Loucy (cell line): ENCODE measurements at regions not wholly inside any gene's neighbourhood (a gene's known extent, or its start where the extent isn't known, plus 50 kb on each side); places are given as distances from the start of the nearest gene placed in this dataset.

Source experiments
- H2AFZ ChIP-seq: fragments of 200-600 bp; sonication (generic); 2 replicates; pipeline ENCODE4 v1.6.0; 2016; ENCODE audit warnings: antibody characterized with exemption, mild to moderate bottlenecking, low read length, moderate library complexity
- H3F3A ChIP-seq: fragments of 200-600 bp; 2 replicates; pipeline ENCODE4 v1.6.0; 2016; ENCODE audit warnings: antibody characterized with exemption, low read depth, mild to moderate bottlenecking
- H3K27me3 ChIP-seq: fragments of 200-600 bp; sonication (generic); 2 replicates; pipeline ENCODE4 v1.6.1; 2014; ENCODE audit warnings: low read length, mild to moderate bottlenecking; ENCODE audit not compliant: insufficient read depth, poor library complexity, severe bottlenecking
- H3K36me3 ChIP-seq: fragments of 200-600 bp; sonication (generic); 2 replicates; pipeline ENCODE4 v1.6.1; 2016; ENCODE audit warnings: low read length; ENCODE audit not compliant: insufficient read depth
- H3K4me1 ChIP-seq: fragments of 200-600 bp; sonication (generic); 2 replicates; pipeline ENCODE4 v1.5.1; 2014; ENCODE audit warnings: low read length, mild to moderate bottlenecking; ENCODE audit not compliant: insufficient read depth, poor library complexity, severe bottlenecking
- H3K4me2 ChIP-seq: fragments of 200-600 bp; sonication (generic); 2 replicates; pipeline ENCODE4 v1.6.0; 2014; ENCODE audit warnings: antibody characterized with exemption, low read length, low read depth, mild to moderate bottlenecking; ENCODE audit not compliant: poor library complexity, severe bottlenecking
- H3K4me3 ChIP-seq: fragments of 200-600 bp; sonication (generic); 2 replicates; pipeline ENCODE4 v1.5.1; 2014; ENCODE audit warnings: low read length, mild to moderate bottlenecking, mixed read lengths; ENCODE audit not compliant: poor library complexity, severe bottlenecking
- H3K79me2 ChIP-seq: fragments of 200-600 bp; sonication (generic); 2 replicates; pipeline ENCODE4 v1.6.1; 2014; ENCODE audit warnings: low read length; ENCODE audit not compliant: insufficient read depth
- H3K9ac ChIP-seq: fragments of 200-600 bp; sonication (generic); 2 replicates; pipeline ENCODE4 v1.6.0; 2014; ENCODE audit warnings: mild to moderate bottlenecking, low read depth, low read length, moderate library complexity; ENCODE audit not compliant: poor library complexity, severe bottlenecking
- H3K9me2 ChIP-seq: fragments of 200-600 bp; sonication (generic); replicated peaks from 2 replicates; pipeline ENCODE4 v1.6.1; 2016; ENCODE audit warnings: low read depth, low read length, mixed read lengths
- H3K9me3 ChIP-seq: fragments of 200-600 bp; sonication (generic); 2 replicates; pipeline ENCODE4 v1.6.1; 2014; ENCODE audit warnings: mild to moderate bottlenecking, antibody characterized with exemption, low read length, low read depth; ENCODE audit not compliant: insufficient read depth
- H4K20me1 ChIP-seq: fragments of 200-600 bp; sonication (generic); 2 replicates; pipeline ENCODE4 v1.6.0; 2014; ENCODE audit warnings: antibody characterized with exemption, low read length, mild to moderate bottlenecking; ENCODE audit not compliant: insufficient read depth, poor library complexity, severe bottlenecking
- EZH2phosphoT487 ChIP-seq: fragments of 200-600 bp; IDR thresholded peaks from 2 replicates; pipeline ENCODE4 v1.6.1; 2018; ENCODE audit warnings: antibody characterized with exemption, mild to moderate bottlenecking, moderate library complexity, borderline replicate concordance
- TF ChIP-seq, protein P1 (sequence below): fragments of 200-600 bp; sonication (generic); conservative IDR thresholded peaks from 2 replicates; pipeline ENCODE4 v1.5.1; 2014; ENCODE audit warnings: mild to moderate bottlenecking, antibody characterized with exemption, low read length

DNA sequence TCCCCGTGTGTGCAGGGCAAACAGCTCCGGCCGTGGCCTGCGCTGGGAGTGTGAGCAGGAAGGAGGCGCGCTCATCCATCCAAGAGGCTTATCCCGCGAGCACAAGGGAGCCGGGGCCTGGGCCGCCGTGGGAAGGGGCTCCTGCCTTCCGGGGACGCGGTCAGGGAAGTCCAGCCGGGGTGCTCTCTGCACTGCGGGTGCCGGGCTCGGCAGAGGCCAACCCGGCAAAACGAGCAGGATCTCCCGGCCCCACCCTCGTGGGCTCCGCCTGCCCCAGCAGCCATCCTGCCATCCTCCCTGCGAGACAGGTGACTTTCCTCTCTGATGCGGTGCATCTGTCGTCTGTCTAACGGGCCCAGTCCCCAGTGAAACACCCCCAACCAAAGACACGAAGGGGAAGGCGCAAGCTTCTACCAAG is 244.2 kb downstream of the AUH start:
- H3K9ac ChIP-seq: no peak overlapping the region
- no peaks in the 10 kb centered on the region for H3K79me2 ChIP-seq
- peaks cover 17% of the 10 kb centered on the region for H3K4me1 ChIP-seq
- 0 out of 2 replicates have a peak, but pooled peaks cover 3% of the 10 kb centered on the region for H3F3A ChIP-seq
- H4K20me1 ChIP-seq: no peaks in the 10 kb centered on the region
- no peaks in the 10 kb centered on the region for H3K27me3 ChIP-seq
- no peak overlapping the region for H3K4me3 ChIP-seq
- peaks cover 3% of the 10 kb centered on the region; the same call in 1 of the 2 replicates for H3K9me3 ChIP-seq
- no peaks in the 10 kb centered on the region for H3K9me2 ChIP-seq
- TF ChIP-seq EZH2phosphoT487: no peak
- TF ChIP-seq, protein P1, sequence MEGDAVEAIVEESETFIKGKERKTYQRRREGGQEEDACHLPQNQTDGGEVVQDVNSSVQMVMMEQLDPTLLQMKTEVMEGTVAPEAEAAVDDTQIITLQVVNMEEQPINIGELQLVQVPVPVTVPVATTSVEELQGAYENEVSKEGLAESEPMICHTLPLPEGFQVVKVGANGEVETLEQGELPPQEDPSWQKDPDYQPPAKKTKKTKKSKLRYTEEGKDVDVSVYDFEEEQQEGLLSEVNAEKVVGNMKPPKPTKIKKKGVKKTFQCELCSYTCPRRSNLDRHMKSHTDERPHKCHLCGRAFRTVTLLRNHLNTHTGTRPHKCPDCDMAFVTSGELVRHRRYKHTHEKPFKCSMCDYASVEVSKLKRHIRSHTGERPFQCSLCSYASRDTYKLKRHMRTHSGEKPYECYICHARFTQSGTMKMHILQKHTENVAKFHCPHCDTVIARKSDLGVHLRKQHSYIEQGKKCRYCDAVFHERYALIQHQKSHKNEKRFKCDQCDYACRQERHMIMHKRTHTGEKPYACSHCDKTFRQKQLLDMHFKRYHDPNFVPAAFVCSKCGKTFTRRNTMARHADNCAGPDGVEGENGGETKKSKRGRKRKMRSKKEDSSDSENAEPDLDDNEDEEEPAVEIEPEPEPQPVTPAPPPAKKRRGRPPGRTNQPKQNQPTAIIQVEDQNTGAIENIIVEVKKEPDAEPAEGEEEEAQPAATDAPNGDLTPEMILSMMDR: no peak
- no peak overlapping the region for H3K4me2 ChIP-seq
- no peaks in the 10 kb centered on the region for H3K36me3 ChIP-seq
- H2AFZ ChIP-seq: no peak overlapping the region

DNA sequence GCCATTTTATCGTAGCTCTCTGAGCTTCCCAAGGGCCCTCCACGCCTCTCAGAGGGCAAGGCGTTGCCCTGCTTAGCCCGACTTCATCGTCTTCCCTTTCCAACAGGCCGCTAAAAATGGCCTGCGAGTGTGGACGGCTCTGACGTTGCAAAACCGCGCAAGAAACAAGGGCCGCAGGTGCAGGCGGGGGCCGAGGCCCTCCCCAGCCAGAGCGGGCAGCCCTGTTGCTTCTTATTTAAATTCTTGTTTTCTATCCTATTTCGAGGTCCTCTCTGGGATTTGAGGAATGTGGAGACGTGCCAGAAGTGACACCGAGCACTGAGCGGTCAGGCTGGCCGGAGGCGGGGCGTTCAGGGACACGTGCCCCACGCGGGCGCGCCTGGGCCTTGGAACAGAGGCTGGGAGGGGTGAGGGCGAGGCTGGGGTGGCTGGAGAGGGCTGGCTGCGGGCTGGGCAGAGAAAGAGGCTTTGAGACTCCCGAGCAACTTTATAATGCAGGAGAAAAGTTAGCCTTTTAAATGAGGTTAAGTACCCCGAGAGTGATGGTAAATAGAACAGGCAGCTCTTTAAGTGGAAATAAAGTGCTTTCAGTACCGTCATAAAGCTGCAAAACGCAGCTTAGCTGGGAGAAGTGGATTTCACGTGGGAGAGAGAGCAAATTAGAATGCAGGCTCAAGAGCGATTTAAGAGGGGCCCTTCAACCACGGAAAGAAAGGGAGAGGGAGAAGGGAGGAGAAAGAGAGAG is 243.6 kb downstream of the AUH start:
- Histone ChIP-seq H3K4me3 (no peak overlapping the region), H3F3A (0 out of 2 replicates have a peak, but pooled peaks cover 3% of the 10 kb centered on the region), H3K4me1 (peaks cover 11% of the 10 kb centered on the region), H3K9ac (no peak overlapping the region), H4K20me1 (no peaks in the 10 kb centered on the region), H3K36me3 (no peaks in the 10 kb centered on the region), H3K79me2 (no peaks in the 10 kb centered on the region), H3K27me3 (no peaks in the 10 kb centered on the region), H3K9me2 (no peaks in the 10 kb centered on the region), H3K4me2 (no peak overlapping the region), H2AFZ (no peak overlapping the region), H3K9me3 (peaks cover 3% of the 10 kb centered on the region; the same call in 1 of the 2 replicates)
- TF ChIP-seq EZH2phosphoT487: no peak
- TF ChIP-seq, protein P1: no peak

DNA sequence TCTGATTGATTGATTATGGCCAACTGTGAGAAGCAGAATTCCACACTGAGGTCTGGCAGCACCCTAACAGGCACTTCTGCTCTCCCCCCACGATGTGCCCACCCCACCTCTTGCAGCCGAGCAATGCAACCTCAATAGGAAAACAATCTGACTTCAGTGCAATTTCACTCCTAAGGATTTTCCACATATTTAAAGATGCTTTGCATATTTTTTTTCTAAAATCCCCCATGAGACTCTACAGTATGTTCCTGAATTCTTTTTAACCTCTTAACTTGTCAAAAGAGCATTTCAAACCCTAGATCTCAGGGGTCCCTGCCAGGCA is 243.1 kb downstream of the AUH start:
- Histone ChIP-seq H3K79me2 (no peaks in the 10 kb centered on the region), H3K9me3 (peaks cover 3% of the 10 kb centered on the region; the same call in 1 of the 2 replicates), H3K27me3 (no peaks in the 10 kb centered on the region), H3K4me1 (peaks cover 7% of the 10 kb centered on the region), H3K36me3 (no peaks in the 10 kb centered on the region), H4K20me1 (no peaks in the 10 kb centered on the region), H3F3A (0 out of 2 replicates have a peak, but pooled peaks cover 3% of the 10 kb centered on the region), H2AFZ (no peak overlapping the region), H3K4me3 (no peak overlapping the region), H3K9ac (no peak overlapping the region), H3K9me2 (no peaks in the 10 kb centered on the region), H3K4me2 (no peak overlapping the region)
- TF ChIP-seq EZH2phosphoT487: no peak
- TF ChIP-seq, protein P1: no peak
